GM12865 (cell line): ENCODE measurements at regions not wholly inside any gene's neighbourhood (a gene's known extent, or its start where the extent isn't known, plus 50 kb on each side); places are given as distances from the start of the nearest gene placed in this dataset.

Experiments
- DNase-seq: peaks from one replicate; pipeline ENCODE4 v3.0.0; 2010; ENCODE audit warnings: low read depth
- H3K4me3 ChIP-seq: 2 replicates; pipeline ENCODE4 v1.5.1; 2011; ENCODE audit warnings: mild to moderate bottlenecking, low read depth, low read length, control low read depth
- TF ChIP-seq, protein P1 (sequence below): IDR thresholded peaks from 2 replicates; pipeline ENCODE4 v1.5.1; 2011; ENCODE audit warnings: low read length, control low read depth, low read depth, inconsistent platforms; ENCODE audit not compliant: insufficient read depth; ENCODE audit errors: missing control alignments

- TF ChIP-seq, protein P1, sequence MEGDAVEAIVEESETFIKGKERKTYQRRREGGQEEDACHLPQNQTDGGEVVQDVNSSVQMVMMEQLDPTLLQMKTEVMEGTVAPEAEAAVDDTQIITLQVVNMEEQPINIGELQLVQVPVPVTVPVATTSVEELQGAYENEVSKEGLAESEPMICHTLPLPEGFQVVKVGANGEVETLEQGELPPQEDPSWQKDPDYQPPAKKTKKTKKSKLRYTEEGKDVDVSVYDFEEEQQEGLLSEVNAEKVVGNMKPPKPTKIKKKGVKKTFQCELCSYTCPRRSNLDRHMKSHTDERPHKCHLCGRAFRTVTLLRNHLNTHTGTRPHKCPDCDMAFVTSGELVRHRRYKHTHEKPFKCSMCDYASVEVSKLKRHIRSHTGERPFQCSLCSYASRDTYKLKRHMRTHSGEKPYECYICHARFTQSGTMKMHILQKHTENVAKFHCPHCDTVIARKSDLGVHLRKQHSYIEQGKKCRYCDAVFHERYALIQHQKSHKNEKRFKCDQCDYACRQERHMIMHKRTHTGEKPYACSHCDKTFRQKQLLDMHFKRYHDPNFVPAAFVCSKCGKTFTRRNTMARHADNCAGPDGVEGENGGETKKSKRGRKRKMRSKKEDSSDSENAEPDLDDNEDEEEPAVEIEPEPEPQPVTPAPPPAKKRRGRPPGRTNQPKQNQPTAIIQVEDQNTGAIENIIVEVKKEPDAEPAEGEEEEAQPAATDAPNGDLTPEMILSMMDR, result no peak
- H3K4me3 ChIP-seq, result no peak overlapping the region
- DNase-seq, result no peak
Measured at GRCh38 chr3:56980243-56980642, 80.2 kb upstream of the SPATA12 start.

- TF ChIP-seq, protein P1, result no peak
- DNase-seq, result no peak
- H3K4me3 ChIP-seq, result no peak overlapping the region
Measured at GRCh38 chr3:56979791-56980190, 80.7 kb upstream of the SPATA12 start.

- H3K4me3 ChIP-seq, result no peak overlapping the region
- TF ChIP-seq, protein P1, result no peak
- DNase-seq, result no peak
Measured at GRCh38 chr3:56977561-56977889, 82.9 kb upstream of the SPATA12 start.

DNA sequence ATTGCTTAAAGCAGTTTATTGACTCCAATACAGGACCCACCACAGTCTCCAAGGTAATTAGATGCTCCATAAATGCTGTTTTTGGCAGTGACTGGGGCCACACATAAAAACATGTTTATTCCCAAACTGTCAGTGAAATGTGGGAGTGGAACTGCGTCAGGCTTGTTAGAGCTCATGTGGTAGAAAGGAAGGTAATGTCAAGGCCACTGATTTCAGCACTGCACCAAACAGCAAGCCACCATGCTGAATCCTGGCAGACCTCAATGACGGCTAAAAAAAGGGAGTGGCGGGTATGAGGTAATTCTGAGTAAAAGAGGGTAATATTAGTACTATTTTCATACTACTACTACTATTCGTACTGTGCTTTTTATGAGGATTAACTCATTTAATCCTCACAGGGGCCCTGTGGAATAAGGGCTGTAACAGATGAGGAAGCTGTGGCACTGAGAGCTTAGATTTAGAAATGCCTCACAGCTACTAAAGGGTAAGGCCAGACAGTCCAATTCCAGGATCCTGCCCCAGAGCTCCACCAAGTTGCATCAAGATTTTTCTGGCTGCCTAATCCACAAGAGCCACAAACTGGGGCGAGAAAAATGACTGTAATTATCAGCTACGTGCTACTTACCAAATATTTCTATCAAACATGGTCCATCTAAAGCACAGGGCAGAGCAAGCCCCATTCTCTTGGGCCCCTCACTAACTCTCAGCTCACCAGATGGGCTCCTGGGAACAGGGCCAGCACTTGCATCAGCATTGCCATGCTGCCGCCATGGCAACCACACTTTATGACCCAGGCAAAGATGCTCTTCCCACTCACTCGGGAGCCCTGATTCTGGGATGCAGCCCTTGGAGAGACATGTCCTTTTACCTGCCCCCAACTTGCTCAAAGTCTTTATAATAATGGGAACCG is 83.6 kb upstream of the SPATA12 start:
- no peak overlapping the region for H3K4me3 ChIP-seq
- TF ChIP-seq, protein P1, result no peak
- DNase-seq, result no peak

GRCh38 chr3:56975567-56975966 is 84.9 kb upstream of the SPATA12 start:
- TF ChIP-seq, protein P1, result no peak
- no peak overlapping the region for H3K4me3 ChIP-seq
- no peak for DNase-seq

GRCh38 chr3:56974247-56974930 is 86.1 kb upstream of the SPATA12 start:
- TF ChIP-seq, protein P1, result no peak
- no peak for DNase-seq
- no peak overlapping the region for H3K4me3 ChIP-seq
